DOHH2 (cell line): ENCODE measurements at regions not wholly inside any gene's neighbourhood (a gene's known extent, or its start where the extent isn't known, plus 50 kb on each side); places are given as distances from the start of the nearest gene placed in this dataset.

Source experiments
- CTCF ChIP-seq: fragments of 200-600 bp; sonication (generic); IDR thresholded peaks from one replicate; pipeline ENCODE4 v1.5.1; 2014; ENCODE audit warnings: antibody characterized with exemption, mild to moderate bottlenecking, low read depth, low read length; ENCODE audit not compliant: poor library complexity, severe bottlenecking
- EZH2phosphoT487 ChIP-seq: fragments of 200-600 bp; sonication (generic); IDR thresholded peaks from 2 replicates; pipeline ENCODE4 v1.6.1; 2017; ENCODE audit warnings: borderline replicate concordance, mild to moderate bottlenecking, antibody characterized with exemption, low read length, moderate library complexity, mixed read lengths

GRCh38 chr6:140661691-140662090 is 1287.2 kb upstream of the CITED2 start:
- TF ChIP-seq CTCF (no peak), EZH2phosphoT487 (no peak)
